ENCODE measurements at regions not wholly inside any gene's neighbourhood (a gene's known extent, or its start where the extent isn't known, plus 50 kb on each side); places are given as distances from the start of the nearest gene placed in this dataset.

DNA sequence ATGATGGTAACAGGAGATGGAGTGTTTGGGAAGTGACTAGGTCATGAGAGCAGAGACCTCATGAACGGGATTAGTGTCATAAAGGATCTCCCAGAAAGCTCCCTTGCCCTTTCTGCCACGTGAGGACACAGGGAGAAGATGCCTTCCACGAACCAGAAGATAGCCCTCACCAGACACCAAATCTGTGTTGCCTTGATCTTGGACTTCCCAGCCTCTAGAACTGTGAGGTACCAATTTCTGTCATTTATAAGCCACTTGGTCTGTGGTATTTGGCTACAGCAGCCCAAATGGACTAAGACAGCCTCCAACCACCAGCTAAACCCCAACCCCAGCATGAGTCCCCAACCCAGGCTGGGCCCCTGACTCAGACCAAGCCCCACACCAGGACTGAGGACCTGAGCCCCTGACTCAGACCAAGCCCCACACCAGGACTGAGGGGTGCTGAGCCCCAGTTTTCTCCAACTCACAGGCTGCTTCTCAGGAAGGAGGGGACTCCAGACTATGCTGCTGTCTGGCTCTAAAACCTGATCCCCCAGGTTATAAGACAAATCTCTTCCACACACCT lies 54.1 kb downstream of the PTPRS start:
- intact Hi-C loops (cut with micrococcal nuclease): no loop called here
- no TSS peak for BruUV-seq (replicated peaks)
- Mint-ChIP-seq H3K27me3 (ENCODE audit: insufficient read depth, unreplicated experiment) (no peaks in the 10 kb centered on the region), H3K36me3 (ENCODE audit: insufficient read depth, unreplicated experiment) (peaks cover 12% of the 10 kb centered on the region), H3K4me1 (ENCODE audit: insufficient read depth, unreplicated experiment) (peaks cover 5% of the 10 kb centered on the region), H3K4me3 (ENCODE audit: unreplicated experiment) (no peak overlapping the region), H3K27ac (ENCODE audit: low read depth, unreplicated experiment) (no peak overlapping the region), H3K9me3 (ENCODE audit: unreplicated experiment) (no peaks in the 10 kb centered on the region)
- ChIA-PET POLR2A (no interaction called here), CTCF (interaction anchor here (0.7 kb wide), 1 partner anchor 47 kb away, joined by 3 read pairs; no protein-coding TSS in a partner anchor)
- no peak for DNase-seq (ENCODE audit: unreplicated experiment)
- TF ChIP-seq, protein P1, sequence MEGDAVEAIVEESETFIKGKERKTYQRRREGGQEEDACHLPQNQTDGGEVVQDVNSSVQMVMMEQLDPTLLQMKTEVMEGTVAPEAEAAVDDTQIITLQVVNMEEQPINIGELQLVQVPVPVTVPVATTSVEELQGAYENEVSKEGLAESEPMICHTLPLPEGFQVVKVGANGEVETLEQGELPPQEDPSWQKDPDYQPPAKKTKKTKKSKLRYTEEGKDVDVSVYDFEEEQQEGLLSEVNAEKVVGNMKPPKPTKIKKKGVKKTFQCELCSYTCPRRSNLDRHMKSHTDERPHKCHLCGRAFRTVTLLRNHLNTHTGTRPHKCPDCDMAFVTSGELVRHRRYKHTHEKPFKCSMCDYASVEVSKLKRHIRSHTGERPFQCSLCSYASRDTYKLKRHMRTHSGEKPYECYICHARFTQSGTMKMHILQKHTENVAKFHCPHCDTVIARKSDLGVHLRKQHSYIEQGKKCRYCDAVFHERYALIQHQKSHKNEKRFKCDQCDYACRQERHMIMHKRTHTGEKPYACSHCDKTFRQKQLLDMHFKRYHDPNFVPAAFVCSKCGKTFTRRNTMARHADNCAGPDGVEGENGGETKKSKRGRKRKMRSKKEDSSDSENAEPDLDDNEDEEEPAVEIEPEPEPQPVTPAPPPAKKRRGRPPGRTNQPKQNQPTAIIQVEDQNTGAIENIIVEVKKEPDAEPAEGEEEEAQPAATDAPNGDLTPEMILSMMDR (IDR thresholded peaks at IDR 0.05; ENCODE audit: unreplicated experiment): no peak

DNA sequence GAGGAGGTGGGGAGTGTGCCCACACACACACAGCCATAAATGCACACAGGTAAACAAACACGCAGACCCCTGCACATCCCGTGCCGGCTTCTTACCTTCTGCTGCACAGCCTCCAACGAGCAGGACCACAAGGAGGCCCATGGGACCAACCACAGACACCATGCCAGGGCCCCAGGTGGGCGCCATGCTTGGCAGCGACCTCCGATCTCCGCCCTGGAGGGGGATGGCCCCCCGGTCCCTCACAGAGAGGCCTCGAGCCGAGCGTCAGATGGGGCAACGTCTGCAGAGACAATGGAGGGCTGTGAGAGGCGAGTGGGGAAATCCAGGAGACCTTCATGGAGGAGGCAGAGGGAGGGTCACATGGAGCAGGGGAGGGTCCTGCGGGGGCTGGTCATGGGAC lies 54.7 kb downstream of the PTPRS start:
- CTCF ChIA-PET: no interaction called here
- Mint-ChIP-seq H3K4me1 (ENCODE audit: insufficient read depth, unreplicated experiment) (peaks cover 5% of the 10 kb centered on the region), H3K36me3 (ENCODE audit: insufficient read depth, unreplicated experiment) (peaks cover 13% of the 10 kb centered on the region), H3K27ac (ENCODE audit: low read depth, unreplicated experiment) (no peak overlapping the region), H3K27me3 (ENCODE audit: insufficient read depth, unreplicated experiment) (no peaks in the 10 kb centered on the region), H3K9me3 (ENCODE audit: unreplicated experiment) (no peaks in the 10 kb centered on the region), H3K4me3 (ENCODE audit: unreplicated experiment) (no peak overlapping the region)
- intact Hi-C loops (cut with micrococcal nuclease): no loop called here
- DNase-seq (ENCODE audit: unreplicated experiment): no peak
- TF ChIP-seq, protein P1 (IDR thresholded peaks at IDR 0.05; ENCODE audit: unreplicated experiment): no peak
- BruUV-seq (replicated peaks): no TSS peak
- POLR2A ChIA-PET: no interaction called here

DNA sequence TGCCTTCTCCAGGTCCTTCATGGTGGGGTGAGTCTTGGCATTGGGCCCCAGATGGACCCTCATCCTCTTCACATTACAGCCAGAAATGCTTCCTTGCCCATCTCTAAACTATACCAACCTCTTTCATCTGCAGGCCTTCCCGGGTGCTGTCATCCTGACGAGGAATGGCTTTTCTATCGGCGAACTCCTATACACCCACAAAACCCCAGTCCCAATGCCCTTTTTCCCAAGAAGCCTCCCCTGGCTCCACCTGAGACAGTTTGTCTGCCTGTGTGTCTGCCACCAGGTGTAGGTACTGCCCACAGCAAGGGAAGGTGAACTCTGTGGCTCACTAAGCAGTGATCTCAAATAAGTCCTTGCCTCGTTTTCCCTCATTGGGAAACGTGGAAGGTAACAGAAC lies 55.3 kb downstream of the PTPRS start:
- TF ChIP-seq, protein P1 (IDR thresholded peaks at IDR 0.05; ENCODE audit: unreplicated experiment): no peak
- Mint-ChIP-seq H3K4me3 (ENCODE audit: unreplicated experiment) (no peak overlapping the region), H3K27ac (ENCODE audit: low read depth, unreplicated experiment) (no peak overlapping the region), H3K9me3 (ENCODE audit: unreplicated experiment) (no peaks in the 10 kb centered on the region), H3K36me3 (ENCODE audit: insufficient read depth, unreplicated experiment) (peaks cover 13% of the 10 kb centered on the region), H3K4me1 (ENCODE audit: insufficient read depth, unreplicated experiment) (peaks cover 5% of the 10 kb centered on the region), H3K27me3 (ENCODE audit: insufficient read depth, unreplicated experiment) (no peaks in the 10 kb centered on the region)
- no TSS peak for BruUV-seq (replicated peaks)
- CTCF ChIA-PET: no interaction called here
- intact Hi-C loops (cut with micrococcal nuclease): no loop called here
- POLR2A ChIA-PET: no interaction called here
- DNase-seq (ENCODE audit: unreplicated experiment): no peak

DNA sequence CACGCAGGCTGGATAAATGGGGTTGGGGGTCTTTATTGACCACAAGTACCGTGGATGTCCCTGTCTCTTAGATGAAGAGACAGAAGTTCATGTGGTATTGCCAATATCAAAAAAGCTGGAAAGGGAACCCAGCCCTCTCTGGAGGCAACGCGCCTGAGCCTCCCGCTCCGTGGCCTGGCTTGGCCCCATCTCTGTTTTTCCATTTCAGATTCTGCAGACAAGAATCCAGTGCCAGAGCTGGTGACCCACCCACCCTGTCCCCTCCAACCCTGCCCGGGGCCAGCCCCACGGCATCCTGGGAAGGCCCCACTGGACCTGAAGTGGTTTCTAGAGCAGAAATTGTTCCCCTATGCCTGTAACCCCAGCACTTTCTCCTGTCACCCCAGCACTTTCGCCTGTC lies 57.7 kb downstream of the PTPRS start:
- TF ChIP-seq, protein P1 (IDR thresholded peaks at IDR 0.05; ENCODE audit: unreplicated experiment): no peak
- Mint-ChIP-seq H3K9me3 (ENCODE audit: unreplicated experiment) (no peaks in the 10 kb centered on the region), H3K27ac (ENCODE audit: low read depth, unreplicated experiment) (no peak overlapping the region), H3K36me3 (ENCODE audit: insufficient read depth, unreplicated experiment) (peaks cover 13% of the 10 kb centered on the region), H3K4me1 (ENCODE audit: insufficient read depth, unreplicated experiment) (peaks cover 5% of the 10 kb centered on the region), H3K27me3 (ENCODE audit: insufficient read depth, unreplicated experiment) (no peaks in the 10 kb centered on the region), H3K4me3 (ENCODE audit: unreplicated experiment) (no peak overlapping the region)
- no TSS peak for BruUV-seq (replicated peaks)
- intact Hi-C loops (cut with micrococcal nuclease): no loop called here
- DNase-seq (ENCODE audit: unreplicated experiment): no peak
- ChIA-PET CTCF (no interaction called here), POLR2A (interaction anchor here (0.7 kb wide), 1 partner anchor 10 kb away, joined by 3 read pairs; no protein-coding TSS in a partner anchor)
